ENCODE measurements at regions not wholly inside any gene's neighbourhood (a gene's known extent, or its start where the extent isn't known, plus 50 kb on each side); places are given as distances from the start of the nearest gene placed in this dataset.

DNA sequence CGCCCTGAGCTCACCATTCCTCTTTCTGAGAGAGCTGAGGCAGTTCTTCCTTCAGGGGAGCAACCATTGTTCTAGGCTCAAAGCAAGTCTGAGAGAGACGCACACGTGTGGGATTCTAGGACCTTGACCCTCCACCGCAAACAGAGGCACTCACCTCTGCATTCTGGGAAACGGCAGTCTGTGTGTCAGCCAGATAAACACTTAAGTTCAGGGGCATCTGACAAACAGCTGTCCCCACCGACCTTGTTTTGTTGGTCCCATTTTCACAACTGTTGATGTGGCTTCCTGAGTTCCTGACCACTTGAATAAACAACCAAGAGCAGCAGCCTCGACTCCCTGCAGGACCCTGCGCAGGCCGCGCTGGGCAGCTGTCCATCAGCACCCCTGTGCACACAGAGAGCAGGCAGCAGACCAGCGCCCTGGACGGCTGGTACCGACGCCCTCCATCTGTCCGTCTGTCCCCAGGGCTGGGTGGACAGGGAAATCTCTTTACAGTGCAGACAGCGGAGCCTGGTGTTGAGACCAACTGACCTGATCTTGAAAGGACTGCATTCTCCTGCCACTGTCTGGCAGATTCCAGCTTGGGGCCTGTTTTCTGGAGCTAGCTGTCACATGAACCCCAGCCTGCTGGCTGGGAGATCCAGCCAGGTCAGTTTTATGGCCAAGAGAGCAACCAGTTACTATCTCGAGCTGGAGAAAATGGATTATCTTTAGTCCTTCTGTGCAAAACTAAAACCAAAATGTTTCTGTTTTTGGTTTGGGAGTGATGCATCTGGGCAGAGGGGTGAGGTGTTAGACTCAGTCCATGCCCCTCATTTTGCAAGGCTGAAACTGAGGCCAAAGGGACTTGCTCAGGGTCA, 64.2 kb downstream of the FAM43A start (continued):
- TF ChIP-seq, protein P1, sequence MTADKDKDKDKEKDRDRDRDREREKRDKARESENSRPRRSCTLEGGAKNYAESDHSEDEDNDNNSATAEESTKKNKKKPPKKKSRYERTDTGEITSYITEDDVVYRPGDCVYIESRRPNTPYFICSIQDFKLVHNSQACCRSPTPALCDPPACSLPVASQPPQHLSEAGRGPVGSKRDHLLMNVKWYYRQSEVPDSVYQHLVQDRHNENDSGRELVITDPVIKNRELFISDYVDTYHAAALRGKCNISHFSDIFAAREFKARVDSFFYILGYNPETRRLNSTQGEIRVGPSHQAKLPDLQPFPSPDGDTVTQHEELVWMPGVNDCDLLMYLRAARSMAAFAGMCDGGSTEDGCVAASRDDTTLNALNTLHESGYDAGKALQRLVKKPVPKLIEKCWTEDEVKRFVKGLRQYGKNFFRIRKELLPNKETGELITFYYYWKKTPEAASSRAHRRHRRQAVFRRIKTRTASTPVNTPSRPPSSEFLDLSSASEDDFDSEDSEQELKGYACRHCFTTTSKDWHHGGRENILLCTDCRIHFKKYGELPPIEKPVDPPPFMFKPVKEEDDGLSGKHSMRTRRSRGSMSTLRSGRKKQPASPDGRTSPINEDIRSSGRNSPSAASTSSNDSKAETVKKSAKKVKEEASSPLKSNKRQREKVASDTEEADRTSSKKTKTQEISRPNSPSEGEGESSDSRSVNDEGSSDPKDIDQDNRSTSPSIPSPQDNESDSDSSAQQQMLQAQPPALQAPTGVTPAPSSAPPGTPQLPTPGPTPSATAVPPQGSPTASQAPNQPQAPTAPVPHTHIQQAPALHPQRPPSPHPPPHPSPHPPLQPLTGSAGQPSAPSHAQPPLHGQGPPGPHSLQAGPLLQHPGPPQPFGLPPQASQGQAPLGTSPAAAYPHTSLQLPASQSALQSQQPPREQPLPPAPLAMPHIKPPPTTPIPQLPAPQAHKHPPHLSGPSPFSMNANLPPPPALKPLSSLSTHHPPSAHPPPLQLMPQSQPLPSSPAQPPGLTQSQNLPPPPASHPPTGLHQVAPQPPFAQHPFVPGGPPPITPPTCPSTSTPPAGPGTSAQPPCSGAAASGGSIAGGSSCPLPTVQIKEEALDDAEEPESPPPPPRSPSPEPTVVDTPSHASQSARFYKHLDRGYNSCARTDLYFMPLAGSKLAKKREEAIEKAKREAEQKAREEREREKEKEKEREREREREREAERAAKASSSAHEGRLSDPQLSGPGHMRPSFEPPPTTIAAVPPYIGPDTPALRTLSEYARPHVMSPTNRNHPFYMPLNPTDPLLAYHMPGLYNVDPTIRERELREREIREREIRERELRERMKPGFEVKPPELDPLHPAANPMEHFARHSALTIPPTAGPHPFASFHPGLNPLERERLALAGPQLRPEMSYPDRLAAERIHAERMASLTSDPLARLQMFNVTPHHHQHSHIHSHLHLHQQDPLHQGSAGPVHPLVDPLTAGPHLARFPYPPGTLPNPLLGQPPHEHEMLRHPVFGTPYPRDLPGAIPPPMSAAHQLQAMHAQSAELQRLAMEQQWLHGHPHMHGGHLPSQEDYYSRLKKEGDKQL (CRISPR knock-in tag; IDR thresholded peaks at IDR 0.05; ENCODE audit: low read depth), result no peak
- TF ChIP-seq GATAD2A (CRISPR knock-in tag; IDR thresholded peaks at IDR 0.05) (peak; percentile 95), MNT (IDR thresholded peaks at IDR 0.05) (peak; percentile 48), TCF7 (IDR thresholded peaks at IDR 0.05; ENCODE audit: low read depth) (peak; percentile 52; the same call in 1 of the 2 replicates), TEF (CRISPR knock-in tag; IDR thresholded peaks at IDR 0.05) (no peak), ZNF121 (CRISPR knock-in tag; IDR thresholded peaks at IDR 0.05) (peak; percentile 47; the same call in 1 of the 2 replicates), ARNT2 (CRISPR knock-in tag; IDR thresholded peaks at IDR 0.05; ENCODE audit: low read depth) (0 out of 2 replicates have a peak, but pooled peaks have one; percentile 72), EED (CRISPR knock-in tag; IDR thresholded peaks at IDR 0.05) (no peak), RAD51 (IDR thresholded peaks at IDR 0.05; ENCODE audit: borderline replicate concordance) (no peak), AHDC1 (CRISPR knock-in tag; IDR thresholded peaks at IDR 0.05; ENCODE audit: borderline replicate concordance) (peak; percentile 71; the same call in 1 of the 2 replicates)
- TF ChIP-seq, protein P2, sequence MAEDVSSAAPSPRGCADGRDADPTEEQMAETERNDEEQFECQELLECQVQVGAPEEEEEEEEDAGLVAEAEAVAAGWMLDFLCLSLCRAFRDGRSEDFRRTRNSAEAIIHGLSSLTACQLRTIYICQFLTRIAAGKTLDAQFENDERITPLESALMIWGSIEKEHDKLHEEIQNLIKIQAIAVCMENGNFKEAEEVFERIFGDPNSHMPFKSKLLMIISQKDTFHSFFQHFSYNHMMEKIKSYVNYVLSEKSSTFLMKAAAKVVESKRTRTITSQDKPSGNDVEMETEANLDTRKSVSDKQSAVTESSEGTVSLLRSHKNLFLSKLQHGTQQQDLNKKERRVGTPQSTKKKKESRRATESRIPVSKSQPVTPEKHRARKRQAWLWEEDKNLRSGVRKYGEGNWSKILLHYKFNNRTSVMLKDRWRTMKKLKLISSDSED (CRISPR knock-in tag; IDR thresholded peaks at IDR 0.05), result no peak
- TF ChIP-seq, protein P3, sequence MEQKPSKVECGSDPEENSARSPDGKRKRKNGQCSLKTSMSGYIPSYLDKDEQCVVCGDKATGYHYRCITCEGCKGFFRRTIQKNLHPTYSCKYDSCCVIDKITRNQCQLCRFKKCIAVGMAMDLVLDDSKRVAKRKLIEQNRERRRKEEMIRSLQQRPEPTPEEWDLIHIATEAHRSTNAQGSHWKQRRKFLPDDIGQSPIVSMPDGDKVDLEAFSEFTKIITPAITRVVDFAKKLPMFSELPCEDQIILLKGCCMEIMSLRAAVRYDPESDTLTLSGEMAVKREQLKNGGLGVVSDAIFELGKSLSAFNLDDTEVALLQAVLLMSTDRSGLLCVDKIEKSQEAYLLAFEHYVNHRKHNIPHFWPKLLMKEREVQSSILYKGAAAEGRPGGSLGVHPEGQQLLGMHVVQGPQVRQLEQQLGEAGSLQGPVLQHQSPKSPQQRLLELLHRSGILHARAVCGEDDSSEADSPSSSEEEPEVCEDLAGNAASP (CRISPR knock-in tag; IDR thresholded peaks at IDR 0.05; ENCODE audit: borderline replicate concordance), result peak; percentile 94
